Astrocyte of the spinal cord (primary cell): ENCODE measurements at regions not wholly inside any gene's neighbourhood (a gene's known extent, or its start where the extent isn't known, plus 50 kb on each side); places are given as distances from the start of the nearest gene placed in this dataset.

Source experiments
- DNase-seq: peaks from one replicate; pipeline ENCODE4 v3.0.0; 2011; ENCODE audit warnings: low read depth, low spot score
- H3K4me3 ChIP-seq: 2 replicates; pipeline ENCODE4 v1.5.1; 2011; ENCODE audit warnings: low read depth, mild to moderate bottlenecking, low read length, moderate library complexity
- in situ Hi-C: cut with HindIII; loops from 2 replicates; pipeline ENCODE4 v1.10.0; 2017; ENCODE audit warnings: low sequenced_read_pairs
- TF ChIP-seq, protein P1 (sequence below): IDR thresholded peaks from 2 replicates; pipeline ENCODE4 v1.5.1; 2012; ENCODE audit warnings: low read depth, mild to moderate bottlenecking, low read length, inconsistent platforms

DNA sequence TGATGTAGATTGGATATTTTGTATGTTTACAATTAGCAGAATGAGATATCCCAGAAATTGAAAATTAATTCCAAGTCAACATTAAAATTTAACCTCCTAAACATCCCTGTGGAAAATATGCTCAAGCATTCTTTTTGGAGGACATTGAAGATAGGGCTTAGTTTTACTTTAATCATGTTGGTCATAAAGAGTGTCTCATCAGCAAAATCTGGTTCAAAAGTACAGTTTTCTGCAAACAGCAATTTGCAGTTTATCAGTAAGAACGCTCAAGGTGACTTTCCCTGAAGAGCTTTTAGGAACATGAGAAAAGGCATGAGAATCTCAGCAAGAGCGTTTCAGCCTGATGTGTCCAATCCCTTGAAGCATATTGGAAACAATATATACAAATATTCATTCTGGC, 889.8 kb downstream of the CENPC start:
- no peak overlapping the region for H3K4me3 ChIP-seq
- TF ChIP-seq, protein P1, sequence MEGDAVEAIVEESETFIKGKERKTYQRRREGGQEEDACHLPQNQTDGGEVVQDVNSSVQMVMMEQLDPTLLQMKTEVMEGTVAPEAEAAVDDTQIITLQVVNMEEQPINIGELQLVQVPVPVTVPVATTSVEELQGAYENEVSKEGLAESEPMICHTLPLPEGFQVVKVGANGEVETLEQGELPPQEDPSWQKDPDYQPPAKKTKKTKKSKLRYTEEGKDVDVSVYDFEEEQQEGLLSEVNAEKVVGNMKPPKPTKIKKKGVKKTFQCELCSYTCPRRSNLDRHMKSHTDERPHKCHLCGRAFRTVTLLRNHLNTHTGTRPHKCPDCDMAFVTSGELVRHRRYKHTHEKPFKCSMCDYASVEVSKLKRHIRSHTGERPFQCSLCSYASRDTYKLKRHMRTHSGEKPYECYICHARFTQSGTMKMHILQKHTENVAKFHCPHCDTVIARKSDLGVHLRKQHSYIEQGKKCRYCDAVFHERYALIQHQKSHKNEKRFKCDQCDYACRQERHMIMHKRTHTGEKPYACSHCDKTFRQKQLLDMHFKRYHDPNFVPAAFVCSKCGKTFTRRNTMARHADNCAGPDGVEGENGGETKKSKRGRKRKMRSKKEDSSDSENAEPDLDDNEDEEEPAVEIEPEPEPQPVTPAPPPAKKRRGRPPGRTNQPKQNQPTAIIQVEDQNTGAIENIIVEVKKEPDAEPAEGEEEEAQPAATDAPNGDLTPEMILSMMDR, result no peak
- in situ Hi-C loops, result no loop called here
- DNase-seq, result no peak

DNA sequence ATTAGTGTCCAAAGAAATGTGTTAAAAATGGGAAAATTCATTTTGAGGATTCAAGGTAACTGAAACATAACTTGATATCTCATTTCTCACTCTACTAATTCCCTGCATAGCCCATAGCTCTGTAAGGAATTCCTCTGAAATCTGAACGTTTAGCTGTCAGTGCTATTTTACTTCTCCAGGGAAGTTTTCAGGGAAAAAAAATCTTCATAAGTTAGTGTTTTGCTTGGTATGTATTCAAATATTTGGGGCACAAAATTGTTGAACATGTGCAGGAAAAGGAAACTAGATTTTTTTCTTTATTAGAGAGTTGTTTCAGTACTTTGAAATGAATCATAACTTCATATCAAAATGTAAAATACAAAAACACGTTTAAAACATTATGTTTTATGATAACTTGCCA, 891.4 kb downstream of the CENPC start:
- no peak for DNase-seq
- TF ChIP-seq, protein P1, result no peak
- in situ Hi-C loops, result no loop called here
- no peak overlapping the region for H3K4me3 ChIP-seq

DNA sequence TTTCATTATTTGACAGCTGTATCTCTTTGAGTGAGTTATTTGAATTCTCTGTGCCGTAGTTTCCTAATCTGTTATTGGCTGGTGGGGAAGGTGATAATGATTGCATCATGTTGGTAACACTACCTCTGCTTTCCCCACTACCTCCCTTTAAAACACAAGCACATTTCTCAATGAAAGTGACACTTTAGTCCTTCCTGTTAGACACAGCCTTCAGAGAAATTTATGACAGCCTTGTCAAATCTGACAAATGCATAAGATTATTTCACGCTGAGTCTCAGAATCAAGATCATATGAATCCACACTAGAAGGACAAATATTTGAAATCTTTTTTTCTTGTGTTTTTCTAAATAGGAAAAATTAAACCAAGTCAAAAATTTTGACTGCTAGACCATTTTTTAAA, 896.1 kb downstream of the CENPC start:
- no peak overlapping the region for H3K4me3 ChIP-seq
- TF ChIP-seq, protein P1, result no peak
- no peak for DNase-seq
- in situ Hi-C loops, result no loop called here

DNA sequence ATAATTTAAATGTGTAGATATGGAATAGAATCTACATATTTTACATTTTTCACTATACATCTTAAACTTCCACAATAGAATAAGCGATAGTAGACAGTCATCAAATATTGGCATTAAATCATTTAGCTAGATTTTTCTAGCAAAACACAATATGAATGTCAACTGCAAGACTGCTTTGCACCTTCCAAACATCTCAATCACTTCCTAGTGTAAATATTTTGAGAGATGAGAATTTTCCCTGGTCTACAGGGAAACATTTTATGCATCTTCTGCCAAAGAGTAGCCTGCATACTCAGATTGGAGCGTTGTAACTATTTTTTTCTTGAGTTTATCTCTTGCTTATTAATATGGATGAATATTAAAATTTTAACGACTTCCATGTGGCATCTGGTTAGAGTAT, 897.4 kb downstream of the CENPC start:
- H3K4me3 ChIP-seq, result no peak overlapping the region
- in situ Hi-C loops, result no loop called here
- TF ChIP-seq, protein P1, result no peak
- no peak for DNase-seq

DNA sequence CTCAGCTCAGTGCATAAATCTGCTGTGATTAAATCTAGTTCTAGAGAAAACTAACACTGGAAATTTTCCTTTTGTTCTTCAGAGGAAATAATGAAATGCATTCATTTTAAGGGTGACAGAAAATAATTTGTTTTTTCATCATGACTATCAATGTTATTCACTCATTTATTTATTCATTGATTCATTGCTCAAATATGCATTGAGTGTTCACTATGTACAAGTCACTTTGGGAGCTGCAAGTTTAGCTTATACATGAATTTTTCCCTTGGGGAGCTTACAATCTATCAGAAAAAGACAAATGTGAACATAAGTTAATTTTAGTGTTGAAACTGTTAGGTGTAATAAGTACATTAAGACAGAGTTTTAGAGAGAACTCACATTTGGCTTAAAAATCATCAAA, 897.8 kb downstream of the CENPC start:
- H3K4me3 ChIP-seq, result no peak overlapping the region
- TF ChIP-seq, protein P1, result no peak
- in situ Hi-C loops, result no loop called here
- no peak for DNase-seq

DNA sequence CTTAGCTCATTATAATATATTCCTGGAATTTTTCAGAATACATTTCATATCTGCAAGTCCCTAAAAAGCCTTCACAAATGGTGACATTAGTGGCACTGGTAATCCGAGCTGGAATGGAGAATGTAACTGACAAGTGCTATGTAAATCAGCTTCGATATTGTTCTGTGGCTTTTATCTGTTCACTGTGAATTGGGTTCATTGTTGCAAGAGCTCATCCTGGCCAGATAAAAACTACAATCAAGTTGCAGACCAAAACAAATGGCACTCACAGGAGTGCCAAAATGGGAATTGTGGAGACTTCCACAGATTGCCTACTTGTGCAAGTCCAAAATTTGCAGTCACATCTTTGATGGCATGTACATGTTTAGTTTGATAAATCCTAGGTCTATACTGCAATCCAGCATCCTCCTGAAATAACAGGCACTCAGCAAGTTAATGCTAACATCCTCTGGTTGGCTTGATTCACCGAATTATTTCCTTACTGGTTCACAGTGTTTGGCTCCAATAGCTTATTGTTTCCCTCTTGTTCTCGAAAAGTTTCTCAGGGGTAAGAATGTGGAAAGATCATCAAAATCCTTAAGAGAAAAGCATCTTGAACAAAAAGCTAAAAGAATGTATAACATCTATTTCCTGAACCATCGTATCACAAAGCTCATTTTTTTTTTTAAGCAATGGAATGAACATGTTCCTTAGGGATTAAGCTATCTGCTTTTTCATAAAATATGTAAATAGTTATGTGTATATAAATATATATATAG, 904.9 kb downstream of the CENPC start:
- no peak for DNase-seq
- in situ Hi-C loops, result no loop called here
- TF ChIP-seq, protein P1, result no peak
- no peak overlapping the region for H3K4me3 ChIP-seq
